HUDEP-2 (cell line): ENCODE measurements at regions not wholly inside any gene's neighbourhood (a gene's known extent, or its start where the extent isn't known, plus 50 kb on each side); places are given as distances from the start of the nearest gene placed in this dataset.

Source experiments
- DNase-seq, 76 experiments: peaks; one replicate each; lab custom pipeline; 2025; ENCODE audit not compliant: unreplicated experiment in 76 of 76; lab: John Stamatoyannopoulos, UW

DNA sequence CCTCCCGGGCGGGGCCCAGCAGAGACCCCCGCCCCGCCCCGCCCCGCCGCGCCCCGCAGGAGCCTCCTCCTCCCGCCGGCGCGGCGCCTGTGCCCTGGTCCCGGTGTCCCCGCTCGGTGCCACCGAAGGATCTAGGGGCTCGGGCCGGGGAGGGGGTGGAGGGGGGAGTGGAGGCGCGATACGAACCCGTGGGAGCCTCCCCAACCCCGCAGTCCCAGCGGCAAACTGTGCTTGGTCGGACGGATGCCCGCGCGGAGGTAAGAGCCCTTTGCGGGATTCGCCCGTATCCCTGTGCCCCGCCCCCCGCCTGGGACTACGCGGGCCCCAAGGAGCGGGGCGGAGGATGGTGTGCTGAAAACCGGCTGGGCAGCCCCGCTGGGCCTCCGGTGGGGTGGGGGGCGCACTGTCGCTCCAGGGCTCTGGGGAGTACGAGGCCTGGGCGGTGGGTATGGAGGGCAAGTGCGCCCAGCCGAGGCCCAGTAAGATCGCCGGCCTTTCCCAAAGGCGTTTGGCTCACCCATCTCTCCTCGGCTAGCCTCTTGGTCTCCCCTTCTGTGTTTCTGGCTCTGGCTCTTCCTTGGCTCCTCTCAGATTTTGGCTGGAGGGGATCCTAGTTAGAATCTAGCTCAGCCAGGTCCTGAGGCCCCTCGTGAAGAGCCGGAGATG, 65.6 kb upstream of the POLG start:
- DNase-seq, result no peak

DNA sequence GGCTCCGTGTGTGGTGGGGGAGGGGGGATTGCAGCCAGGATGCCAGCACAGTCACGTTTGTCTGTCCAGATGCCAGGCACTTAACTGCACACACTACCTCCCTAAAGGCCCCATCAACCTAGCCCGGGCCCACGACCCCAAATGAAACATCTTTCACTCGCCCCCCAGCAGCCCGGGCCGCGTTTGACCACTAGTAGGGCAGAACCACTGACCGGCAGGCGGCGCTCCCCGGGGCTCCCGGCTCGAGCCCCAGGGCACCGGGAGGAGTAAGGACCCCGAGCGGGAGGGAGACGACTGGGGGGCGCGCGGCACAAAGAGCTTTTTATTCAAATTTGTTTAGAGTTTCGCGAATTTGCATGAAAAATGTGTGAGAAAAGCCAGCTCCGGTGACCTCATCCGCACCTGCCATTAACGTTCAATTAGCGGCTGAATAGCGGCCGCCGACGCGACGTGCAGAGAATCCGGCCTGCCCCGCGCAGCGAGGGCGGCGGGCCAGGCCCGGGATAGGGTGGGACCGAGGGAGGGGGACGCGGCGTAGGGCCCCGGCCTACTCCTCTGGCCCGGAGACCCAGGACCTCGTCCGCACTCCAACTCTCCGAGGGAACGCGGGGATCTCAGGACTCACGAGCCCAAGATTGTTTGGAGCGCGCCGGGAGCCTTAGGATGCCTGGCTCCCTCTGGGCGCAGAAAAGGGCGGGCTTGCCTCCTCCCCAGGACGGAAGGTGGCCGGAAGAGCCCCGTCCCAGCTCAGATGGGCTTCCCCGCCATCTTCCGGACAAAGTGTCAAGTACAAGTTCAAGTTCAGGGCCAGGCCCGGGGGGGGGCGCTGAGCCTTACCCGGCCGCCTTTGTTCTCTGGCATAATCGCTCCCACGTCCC, 64.9 kb upstream of the POLG start:
- DNase-seq, result peak in 53 of 76 experiments; percentile 5 to 63 (median 36)

DNA sequence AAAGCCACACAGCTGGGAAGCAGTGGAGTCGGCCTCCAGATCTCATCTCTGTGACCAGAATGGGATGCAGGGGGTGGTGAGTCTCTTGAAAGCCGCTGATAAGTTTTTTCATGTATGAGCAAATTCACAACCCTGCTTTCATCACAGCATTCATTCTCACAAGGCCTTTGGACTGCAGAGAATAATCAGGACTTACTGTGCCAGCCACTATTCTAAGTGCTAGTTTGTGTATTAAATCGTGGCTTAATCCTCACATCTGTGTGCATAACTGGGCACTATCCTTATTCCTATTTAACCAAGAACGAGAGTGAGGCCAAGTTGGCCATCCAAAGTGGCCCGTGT, 64.2 kb upstream of the POLG start:
- peak in 2 of 76 experiments; percentile 4 to 13 for DNase-seq

DNA sequence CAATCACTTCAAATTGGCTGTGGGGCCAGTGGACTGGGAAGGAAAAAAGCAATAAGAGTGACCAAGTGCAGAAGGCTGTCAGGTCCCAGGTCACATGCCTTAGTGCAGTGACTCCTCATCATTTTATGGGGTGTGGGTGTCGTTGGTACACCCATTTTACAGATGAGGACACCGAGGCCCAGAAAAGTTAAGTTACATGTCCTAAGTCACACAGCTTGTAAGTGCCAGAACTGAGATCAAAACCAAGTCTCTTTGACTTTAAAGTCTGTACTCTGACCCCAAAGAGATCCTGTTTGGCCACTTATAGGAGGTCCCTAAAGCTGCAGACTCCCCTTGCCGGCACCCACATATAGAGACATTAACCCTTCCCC, 63.0 kb upstream of the POLG start:
- no peak for DNase-seq

DNA sequence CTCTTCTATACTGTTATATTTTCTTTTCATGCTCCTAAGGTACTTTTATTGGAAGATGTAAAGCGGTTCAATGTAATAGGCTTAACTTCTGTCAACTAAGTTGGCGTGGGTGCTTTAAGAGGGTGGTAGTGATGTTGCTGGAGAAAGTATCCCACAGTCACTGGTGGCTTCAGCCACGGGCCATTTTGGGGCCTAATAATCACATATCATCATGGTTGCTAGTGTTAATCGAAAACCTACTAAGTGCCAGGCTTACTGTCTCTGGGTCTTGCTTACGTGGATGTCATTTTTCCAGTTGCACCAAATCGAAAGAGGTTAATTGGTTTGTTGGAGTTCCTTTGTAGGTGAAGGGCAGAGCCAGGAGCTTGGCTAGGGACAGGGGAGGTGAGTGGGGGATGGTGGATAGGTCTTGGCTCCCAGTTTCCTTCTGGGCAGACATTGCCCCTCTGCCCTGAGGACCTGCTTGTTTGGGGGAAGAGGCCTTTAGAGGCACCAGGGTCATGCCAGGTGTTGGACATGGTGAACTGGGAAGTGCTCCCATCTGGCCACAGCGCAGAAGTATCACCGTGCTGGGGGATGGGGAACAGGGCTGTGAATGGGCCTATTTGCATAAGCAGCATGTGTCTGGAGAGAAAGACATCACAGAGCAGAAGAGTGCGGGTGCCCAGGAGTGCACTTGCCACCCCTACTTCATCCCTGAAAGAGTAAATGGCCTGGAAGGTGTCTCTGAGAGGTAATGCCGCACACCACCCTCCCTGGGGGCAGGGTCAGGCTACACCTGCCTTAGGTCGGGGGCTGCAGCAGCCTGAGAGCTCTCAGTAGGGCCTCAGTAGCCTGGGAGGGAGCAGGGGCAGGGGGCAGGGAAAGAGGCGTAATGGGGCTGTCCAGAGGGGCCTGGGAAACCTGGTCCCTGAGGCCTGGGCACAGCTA, 62.4 kb upstream of the POLG start:
- no peak for DNase-seq

DNA sequence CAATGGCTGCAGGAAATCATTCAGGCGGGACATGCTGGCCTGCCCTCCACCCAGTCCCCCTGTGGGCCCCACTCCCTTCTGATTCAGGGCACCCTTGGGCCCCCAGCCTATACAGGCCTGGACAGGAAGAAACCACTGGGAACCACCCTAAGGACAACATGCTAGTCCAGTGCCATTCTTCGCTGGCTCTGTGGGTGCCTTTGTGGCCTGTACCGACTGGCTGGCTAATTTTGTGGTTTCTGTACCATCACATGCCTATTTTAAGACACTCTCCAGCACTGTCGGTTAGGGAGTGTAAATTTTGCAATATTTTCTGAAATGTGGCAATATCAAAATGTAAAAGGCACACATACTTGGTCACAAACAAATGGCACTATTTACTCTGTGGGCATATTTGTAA, 61.4 kb upstream of the POLG start:
- DNase-seq, result no peak

DNA sequence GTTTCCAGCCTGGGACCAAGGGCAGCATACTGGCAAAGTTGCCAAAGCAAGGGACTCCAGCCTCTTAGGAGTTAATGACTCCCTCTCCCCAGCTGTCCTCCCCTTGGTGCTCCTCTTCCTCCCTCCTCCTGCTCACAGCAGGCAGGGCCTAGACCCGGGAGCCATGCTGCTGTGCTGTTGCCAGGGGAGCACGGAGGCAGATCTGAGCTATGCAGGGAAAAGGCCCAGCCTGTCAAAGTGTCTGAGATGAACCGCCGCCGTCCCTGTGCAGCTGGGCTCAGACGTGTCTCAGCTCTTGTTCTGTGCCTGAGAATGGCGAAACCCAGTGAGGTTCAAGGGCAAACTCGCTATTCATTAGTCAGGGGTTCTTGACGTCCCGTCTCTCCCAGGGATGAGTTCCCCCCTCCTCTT, 60.8 kb upstream of the POLG start:
- DNase-seq, result no peak

DNA sequence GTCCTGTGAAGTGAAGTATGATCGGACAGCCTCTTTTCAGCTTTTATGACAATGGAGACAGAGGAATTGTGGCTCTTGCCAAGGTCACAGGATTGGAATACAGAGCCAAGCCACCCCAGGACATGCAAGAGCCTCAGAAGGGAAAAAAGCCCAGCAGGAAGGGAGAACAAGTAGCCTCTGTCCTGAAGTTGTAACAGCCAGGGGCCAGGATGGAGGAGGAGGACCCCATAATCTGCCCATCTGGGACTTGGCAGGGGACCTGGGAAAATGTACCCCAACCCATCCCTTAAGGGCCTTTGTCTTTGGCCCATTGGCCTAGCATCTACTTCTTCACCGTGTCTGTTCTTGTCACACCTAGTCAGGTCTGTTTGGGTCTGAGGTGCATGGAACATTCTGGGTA, 60.4 kb upstream of the POLG start:
- DNase-seq, result no peak

DNA sequence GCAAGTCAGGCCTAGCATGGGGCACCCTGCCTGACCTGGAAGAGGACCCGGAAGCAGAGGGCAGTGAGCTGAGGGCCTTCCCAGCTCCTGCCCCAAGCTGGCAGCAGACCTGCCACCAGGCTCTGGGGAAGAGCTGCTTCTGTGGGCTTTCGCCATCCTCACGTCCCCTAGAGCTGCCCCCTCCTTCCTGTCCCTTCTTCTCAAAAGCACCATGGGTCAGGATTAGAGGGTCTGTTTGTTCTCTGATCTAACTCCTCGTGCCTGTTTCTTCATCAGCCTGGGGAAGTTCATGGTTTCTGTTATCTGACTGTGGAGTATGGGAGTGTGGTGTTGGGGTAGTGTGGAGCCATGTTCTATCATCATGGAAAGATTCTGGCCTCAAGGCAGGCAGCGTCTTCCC, 58.4 kb upstream of the POLG start:
- no peak for DNase-seq

DNA sequence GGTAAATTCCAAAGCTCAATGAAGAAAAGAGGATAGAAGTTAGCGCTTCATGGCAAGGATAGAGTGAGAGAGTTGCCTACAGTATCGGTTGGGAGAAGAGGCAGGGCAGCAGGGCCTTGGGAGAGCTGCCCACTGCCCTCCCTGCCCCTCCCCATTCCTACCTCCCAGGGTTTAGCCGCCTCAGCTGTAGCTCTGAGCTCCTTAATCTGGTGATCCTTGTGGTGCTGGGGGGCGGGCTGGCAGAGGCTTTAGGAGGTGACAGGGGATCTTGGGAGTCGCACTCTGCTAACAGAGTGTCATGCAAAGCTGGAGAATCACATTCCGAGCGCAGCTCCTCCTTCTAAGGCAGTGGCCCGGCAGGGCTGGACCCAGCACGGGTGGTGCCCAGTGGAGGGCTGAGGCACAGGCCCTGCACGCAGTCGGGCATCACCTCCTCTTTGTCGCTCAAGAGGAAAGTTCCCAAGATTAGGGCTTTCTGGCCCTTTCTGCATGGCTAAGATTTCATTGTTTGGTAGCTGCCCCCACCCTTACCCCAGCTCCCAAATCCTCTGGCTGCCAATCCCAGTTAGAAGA, 57.1 kb upstream of the POLG start:
- no peak for DNase-seq

DNA sequence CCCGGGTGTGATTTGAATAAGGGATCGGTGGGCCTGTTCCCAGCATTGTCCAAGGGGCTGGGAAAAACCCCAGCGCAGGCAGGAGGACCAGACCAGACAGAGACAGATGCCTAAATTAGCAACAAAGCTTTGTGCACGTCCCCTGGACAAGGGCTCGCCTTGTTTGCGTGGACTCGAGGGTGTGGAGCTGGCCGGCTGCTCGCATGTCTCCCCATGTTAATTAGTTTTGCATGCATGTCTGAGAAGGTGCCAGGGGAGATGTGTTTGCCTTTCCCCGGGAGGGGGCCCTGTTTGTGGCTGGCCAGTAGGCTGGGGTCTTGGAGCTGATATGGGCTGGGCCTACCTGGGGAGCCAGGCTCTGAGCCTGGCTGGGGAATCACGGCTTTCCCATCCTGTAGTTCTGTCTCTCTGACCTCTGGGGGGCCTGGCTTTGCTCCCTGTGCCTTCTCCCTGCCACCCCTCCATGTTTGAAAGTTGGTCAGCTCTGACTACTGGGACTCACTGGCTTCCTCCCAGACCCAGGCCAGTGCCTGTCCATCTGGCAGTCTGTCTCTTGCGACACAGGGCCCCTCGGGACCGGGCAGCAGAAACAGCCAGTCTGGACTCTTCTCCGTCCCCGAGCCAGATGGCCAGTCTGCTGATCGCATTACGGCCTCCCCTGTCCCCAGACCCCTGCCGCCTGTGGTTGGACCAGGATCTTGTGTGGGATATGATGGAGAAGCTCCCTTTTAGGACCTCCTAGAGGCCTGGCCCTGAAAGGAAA, 55.4 kb upstream of the POLG start:
- DNase-seq, result no peak

DNA sequence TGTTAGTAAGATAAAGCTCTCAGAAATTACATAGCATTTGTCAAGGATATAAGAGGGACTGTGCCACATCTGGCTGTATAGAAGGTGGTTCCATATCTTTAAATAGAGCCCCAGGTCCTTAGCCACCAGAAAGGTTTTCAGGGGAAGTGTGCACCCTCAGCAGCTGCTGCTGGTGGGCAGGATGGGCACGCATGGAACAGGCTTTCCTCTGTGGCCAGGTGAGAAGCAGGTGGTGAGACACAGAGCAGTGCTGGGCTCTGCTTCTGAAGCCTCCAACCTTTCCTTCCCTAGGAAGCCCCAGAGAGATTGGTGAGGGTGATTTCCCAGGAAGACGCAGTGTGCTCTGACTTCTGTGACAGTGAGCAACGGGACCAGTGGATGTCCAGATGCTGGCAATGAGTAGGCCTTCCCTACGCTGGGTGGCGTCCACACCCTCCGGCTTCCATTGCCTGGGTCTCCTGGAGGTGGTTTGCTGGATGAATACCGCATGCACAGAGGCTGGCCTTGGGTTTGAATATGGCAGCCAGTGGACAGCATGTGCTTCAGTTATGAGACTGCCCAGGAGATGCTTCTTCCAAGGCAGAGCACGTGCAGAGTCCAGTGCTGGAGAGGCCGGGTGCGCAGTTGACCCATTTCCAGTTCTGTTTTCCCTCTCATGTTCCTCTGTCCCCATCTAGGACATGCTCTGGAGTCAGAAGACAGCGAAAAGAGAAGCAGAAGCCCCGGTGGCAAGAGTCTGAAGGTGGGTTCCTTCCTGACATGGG, 52.7 kb upstream of the POLG start:
- DNase-seq, result no peak

DNA sequence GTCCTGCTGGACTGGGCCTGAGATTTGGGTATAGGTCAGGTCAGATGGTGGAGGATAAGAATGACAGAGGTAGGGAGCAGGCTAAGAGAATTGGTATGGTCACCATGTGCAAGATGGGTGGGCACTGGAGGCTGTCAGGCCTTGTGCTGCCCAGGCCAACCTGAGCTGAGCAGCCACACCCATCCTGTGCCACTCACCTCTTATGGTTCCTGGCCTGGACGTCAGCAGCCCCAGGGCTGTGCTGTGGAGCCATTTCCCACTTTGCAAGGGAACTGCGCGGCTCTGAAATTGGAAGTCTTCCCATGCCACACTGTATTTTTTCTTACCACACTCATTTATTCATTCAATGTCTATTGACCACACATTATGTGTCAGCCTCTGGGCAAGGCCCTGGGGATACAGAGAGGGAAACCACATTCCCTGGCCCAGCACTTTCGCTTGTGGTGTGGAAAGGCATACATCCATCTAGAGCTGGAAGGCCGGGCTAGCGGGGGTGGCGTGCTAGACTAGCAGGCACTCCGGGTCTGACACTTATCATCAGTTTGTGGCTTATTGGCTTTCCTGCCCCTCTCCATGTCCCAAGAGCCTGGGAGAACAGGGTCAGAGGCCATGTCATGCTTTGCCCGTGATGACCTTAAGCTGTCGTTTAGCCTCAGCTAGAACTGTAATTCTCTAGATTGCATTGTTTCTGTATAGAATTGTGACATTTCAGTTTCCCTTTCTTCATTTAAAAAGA, 51.1 kb upstream of the POLG start:
- no peak for DNase-seq
